ENCODE measurements at regions not wholly inside any gene's neighbourhood (a gene's known extent, or its start where the extent isn't known, plus 50 kb on each side); places are given as distances from the start of the nearest gene placed in this dataset.
"Not testable (repeated sequence)": the region's sequence is repeated elsewhere in the genome, so short reads cannot be mapped to it uniquely, and the experiment has no call there.

DNA sequence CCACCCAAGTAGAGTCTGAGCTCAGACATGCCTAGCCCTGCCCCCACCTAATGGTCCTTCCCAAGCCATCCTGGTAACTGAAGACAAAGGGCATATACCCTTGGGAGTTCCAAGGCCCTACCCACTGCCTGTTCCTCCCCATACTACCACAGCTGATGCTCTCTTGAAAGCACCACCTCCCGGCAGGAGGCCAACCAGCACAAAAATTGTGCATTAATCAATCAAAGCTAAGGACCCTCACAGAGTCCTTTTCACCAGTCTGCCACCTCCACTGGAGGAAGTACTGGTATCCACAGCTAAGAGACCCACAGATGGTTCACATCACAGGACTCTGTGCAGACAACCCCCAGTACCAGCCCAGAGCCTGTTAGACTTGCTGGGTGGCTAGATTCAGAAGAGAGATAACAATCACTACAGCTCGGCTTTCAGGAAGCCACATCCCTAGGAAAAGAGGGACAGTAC, 93.8 kb upstream of the MAPK10 start:
- H3K4me3 ChIP-seq (ENCODE audit: low read depth in 2 of 2, low read length in 1 of 2); H3K9me3 ChIP-seq; H3K27ac ChIP-seq (ENCODE audit: low read depth in 2 of 2, low read length in 1 of 2); H3F3A ChIP-seq (replicated peaks; ENCODE audit: insufficient read depth); H4K20me1 ChIP-seq (ENCODE audit: insufficient read depth); DNase-seq; H3K79me2 ChIP-seq (ENCODE audit: insufficient read depth); H3K36me3 ChIP-seq (replicated peaks in 1 of 2; ENCODE audit: control insufficient read depth in 1 of 2, insufficient read depth in 2 of 2, low read length in 1 of 2); H3K9me2 ChIP-seq; H3K9ac ChIP-seq; H3K27me3 ChIP-seq (ENCODE audit: insufficient read depth); POLR2A ChIA-PET: not testable (repeated sequence)
- WGBS (ENCODE audit: low lambda C conversion rate) = 59% methylated on average over 2 of the region's 2 CpGs
- TF ChIP-seq TCF12 (IDR thresholded peaks at IDR 0.05) (peak; percentile 29; the same call in 1 of the 2 replicates), GATA2 (CRISPR knock-in tag; IDR thresholded peaks at IDR 0.05) (peak; percentile 35; the same call in 1 of the 2 replicates)
- Histone ChIP-seq H3K4me2 (peak overlapping the region; percentile 11; the same call in 1 of the 2 replicates), H3K4me1 (ENCODE audit: control insufficient read depth in 1 of 2, insufficient read depth in 2 of 2, low read depth in 1 of 2, low read length in 1 of 2) (peaks cover 11% of the 10 kb centered on the region in 2 experiments; a peak in 3 of 4 replicates), H2AFZ (ENCODE audit: low read depth) (0 out of 2 replicates have a peak overlapping the region, but pooled peaks have one; percentile 46)
- CTCF ChIA-PET = interaction anchor here (0.6 kb wide), 1 partner anchor 1120 kb away, joined by 3 read pairs; no protein-coding TSS in a partner anchor

DNA sequence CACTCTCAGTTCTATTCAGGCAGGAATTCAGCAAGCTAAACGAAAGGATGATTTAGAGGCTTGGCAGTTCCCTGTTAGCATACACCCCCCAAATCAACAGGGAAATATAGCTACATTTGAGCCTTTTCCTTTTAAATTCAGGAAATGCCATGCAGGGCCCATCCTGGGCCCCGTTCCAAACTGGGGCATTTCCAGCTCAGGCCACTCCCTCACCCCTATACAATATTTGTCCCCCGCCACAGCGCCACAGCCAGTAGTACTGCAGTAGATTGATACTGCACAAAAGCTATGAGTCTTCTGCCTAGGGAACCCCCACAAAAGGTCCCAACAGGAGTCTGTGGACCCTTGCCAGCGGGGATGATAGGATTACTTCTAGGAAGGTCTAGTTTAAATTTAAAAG, 102.0 kb upstream of the MAPK10 start:
- ChIA-PET CTCF (no interaction called here), POLR2A (no interaction called here)
- TF ChIP-seq RFX5 (IDR thresholded peaks at IDR 0.05; ENCODE audit: low read length) (no peak), FOXJ3 (CRISPR knock-in tag; IDR thresholded peaks at IDR 0.05) (no peak), YY1 (IDR thresholded peaks at IDR 0.05; ENCODE audit: low read depth) (no peak), GATA2 (CRISPR knock-in tag; IDR thresholded peaks at IDR 0.05) (no peak), EP300 (IDR thresholded peaks at IDR 0.05; ENCODE audit: borderline replicate concordance in 1 of 2, low read depth in 1 of 2, low read length in 1 of 2) (no peak), RCOR1 (IDR thresholded peaks at IDR 0.05; ENCODE audit: low read length) (no peak), FOSL2 (IDR thresholded peaks at IDR 0.05; ENCODE audit: borderline replicate concordance, low read depth) (no peak), SMC3 (IDR thresholded peaks at IDR 0.05; ENCODE audit: low read depth, low read length) (no peak), POLR2AphosphoS5 (IDR thresholded peaks at IDR 0.05; ENCODE audit: low read depth, low read length) (no peak), RXRA (IDR thresholded peaks at IDR 0.05; ENCODE audit: borderline replicate concordance, low read depth) (no peak)
- TF ChIP-seq, protein P1, sequence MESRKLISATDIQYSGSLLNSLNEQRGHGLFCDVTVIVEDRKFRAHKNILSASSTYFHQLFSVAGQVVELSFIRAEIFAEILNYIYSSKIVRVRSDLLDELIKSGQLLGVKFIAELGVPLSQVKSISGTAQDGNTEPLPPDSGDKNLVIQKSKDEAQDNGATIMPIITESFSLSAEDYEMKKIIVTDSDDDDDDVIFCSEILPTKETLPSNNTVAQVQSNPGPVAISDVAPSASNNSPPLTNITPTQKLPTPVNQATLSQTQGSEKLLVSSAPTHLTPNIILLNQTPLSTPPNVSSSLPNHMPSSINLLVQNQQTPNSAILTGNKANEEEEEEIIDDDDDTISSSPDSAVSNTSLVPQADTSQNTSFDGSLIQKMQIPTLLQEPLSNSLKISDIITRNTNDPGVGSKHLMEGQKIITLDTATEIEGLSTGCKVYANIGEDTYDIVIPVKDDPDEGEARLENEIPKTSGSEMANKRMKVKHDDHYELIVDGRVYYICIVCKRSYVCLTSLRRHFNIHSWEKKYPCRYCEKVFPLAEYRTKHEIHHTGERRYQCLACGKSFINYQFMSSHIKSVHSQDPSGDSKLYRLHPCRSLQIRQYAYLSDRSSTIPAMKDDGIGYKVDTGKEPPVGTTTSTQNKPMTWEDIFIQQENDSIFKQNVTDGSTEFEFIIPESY (IDR thresholded peaks at IDR 0.05; ENCODE audit: borderline replicate concordance, low read depth) = no peak
- TF ChIP-seq, protein P2, sequence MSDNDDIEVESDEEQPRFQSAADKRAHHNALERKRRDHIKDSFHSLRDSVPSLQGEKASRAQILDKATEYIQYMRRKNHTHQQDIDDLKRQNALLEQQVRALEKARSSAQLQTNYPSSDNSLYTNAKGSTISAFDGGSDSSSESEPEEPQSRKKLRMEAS (IDR thresholded peaks at IDR 0.05; ENCODE audit: low read depth) = no peak
- TF ChIP-seq, protein P3, sequence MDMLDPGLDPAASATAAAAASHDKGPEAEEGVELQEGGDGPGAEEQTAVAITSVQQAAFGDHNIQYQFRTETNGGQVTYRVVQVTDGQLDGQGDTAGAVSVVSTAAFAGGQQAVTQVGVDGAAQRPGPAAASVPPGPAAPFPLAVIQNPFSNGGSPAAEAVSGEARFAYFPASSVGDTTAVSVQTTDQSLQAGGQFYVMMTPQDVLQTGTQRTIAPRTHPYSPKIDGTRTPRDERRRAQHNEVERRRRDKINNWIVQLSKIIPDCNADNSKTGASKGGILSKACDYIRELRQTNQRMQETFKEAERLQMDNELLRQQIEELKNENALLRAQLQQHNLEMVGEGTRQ (IDR thresholded peaks at IDR 0.05; ENCODE audit: borderline replicate concordance, low read depth, low read length) = no peak
- Histone ChIP-seq H3K27ac (ENCODE audit: low read depth in 2 of 2, low read length in 1 of 2) (no peak overlapping the region), H3F3A (replicated peaks; ENCODE audit: insufficient read depth) (no peaks in the 10 kb centered on the region), H3K9me3 (no peaks in the 10 kb centered on the region), H3K27me3 (ENCODE audit: insufficient read depth) (no peaks in the 10 kb centered on the region), H2AFZ (ENCODE audit: low read depth) (no peak overlapping the region), H3K4me3 (ENCODE audit: low read depth in 2 of 2, low read length in 1 of 2) (no peak overlapping the region), H3K9ac (no peak overlapping the region), H3K79me2 (ENCODE audit: insufficient read depth) (no peaks in the 10 kb centered on the region), H4K20me1 (ENCODE audit: insufficient read depth) (no peaks in the 10 kb centered on the region), H3K36me3 (replicated peaks in 1 of 2; ENCODE audit: control insufficient read depth in 1 of 2, insufficient read depth in 2 of 2, low read length in 1 of 2) (no peaks in the 10 kb centered on the region), H3K9me2 (no peaks in the 10 kb centered on the region), H3K4me2 (no peak overlapping the region), H3K4me1 (ENCODE audit: control insufficient read depth in 1 of 2, insufficient read depth in 2 of 2, low read depth in 1 of 2, low read length in 1 of 2) (no peaks in the 10 kb centered on the region)
- WGBS (ENCODE audit: low lambda C conversion rate) = 74% methylated on average over 5 of the region's 5 CpGs
- no peak for DNase-seq

Measured in SK-N-SH (cell line).